ENCODE measurements at regions not wholly inside any gene's neighbourhood (a gene's known extent, or its start where the extent isn't known, plus 50 kb on each side); places are given as distances from the start of the nearest gene placed in this dataset.

GRCh38 chr4:33283818-33284217 is 2563.6 kb downstream of the PCDH7 start:
- Histone ChIP-seq H3K36me3 (no peaks in the 10 kb centered on the region), H3K4me1 (no peaks in the 10 kb centered on the region), H3K9me3 (no peaks in the 10 kb centered on the region), H3K27me3 (no peaks in the 10 kb centered on the region), H3K4me3 (no peak overlapping the region), H3K27ac (no peak overlapping the region)
- intact Hi-C loops (cut with DNase I), result no loop called here
- DNase-seq, result no peak
- no peak for ATAC-seq
- TF ChIP-seq POLR2A (IDR thresholded peaks at IDR 0.05) (no peak), CTCF (IDR thresholded peaks at IDR 0.05) (no peak)
- WGBS (ENCODE audit: insufficient coverage, low coverage, low lambda C conversion rate, missing lambda C conversion rate), result 53% methylated on average over 1 of the region's 1 CpG

- TF ChIP-seq CTCF (IDR thresholded peaks at IDR 0.05) (no peak), POLR2A (IDR thresholded peaks at IDR 0.05) (no peak)
- no peaks in the 10 kb centered on the region for H3K4me1 ChIP-seq
- DNase-seq (no peak), ATAC-seq (no peak)
- no peak overlapping the region for H3K27ac ChIP-seq
- intact Hi-C loops (cut with DNase I), result no loop called here
- H3K4me3 ChIP-seq, result no peak overlapping the region
- no peaks in the 10 kb centered on the region for H3K27me3 ChIP-seq
- WGBS (ENCODE audit: insufficient coverage, low coverage, low lambda C conversion rate, missing lambda C conversion rate), result 30% methylated on average over 3 of the region's 3 CpGs
- H3K9me3 ChIP-seq, result no peaks in the 10 kb centered on the region
- H3K36me3 ChIP-seq, result no peaks in the 10 kb centered on the region
Observed at GRCh38 chr4:33296876-33297455, 2576.8 kb downstream of the PCDH7 start.

- Histone ChIP-seq H3K4me1 (no peaks in the 10 kb centered on the region), H3K27ac (no peak overlapping the region), H3K9me3 (peaks cover 0 to 5% (median 0%) of the 10 kb centered on the region in 4 donors), H3K4me3 (no peak overlapping the region), H3K27me3 (no peaks in the 10 kb centered on the region), H3K36me3 (no peaks in the 10 kb centered on the region)
- WGBS (ENCODE audit: insufficient coverage, low coverage, low lambda C conversion rate, missing lambda C conversion rate), result 35% methylated on average over 2 of the region's 2 CpGs
- no peak for TF ChIP-seq POLR2A (IDR thresholded peaks at IDR 0.05)
- no peak for TF ChIP-seq CTCF (IDR thresholded peaks at IDR 0.05)
- DNase-seq (no peak), ATAC-seq (no peak)
- intact Hi-C loops (cut with DNase I), result no loop called here
Observed at GRCh38 chr4:33302321-33302720, 2582.2 kb downstream of the PCDH7 start.

GRCh38 chr4:33306131-33306530 is 2586.0 kb downstream of the PCDH7 start:
- no peaks in the 10 kb centered on the region for H3K4me1 ChIP-seq
- TF ChIP-seq POLR2A (IDR thresholded peaks at IDR 0.05) (no peak), CTCF (IDR thresholded peaks at IDR 0.05) (no peak)
- H3K27ac ChIP-seq, result no peak overlapping the region
- WGBS (ENCODE audit: insufficient coverage, low coverage, low lambda C conversion rate, missing lambda C conversion rate), result no CpG with 5 or more reads among the region's 2 CpGs
- no peaks in the 10 kb centered on the region for H3K27me3 ChIP-seq
- intact Hi-C loops (cut with DNase I), result no loop called here
- H3K4me3 ChIP-seq, result no peak overlapping the region
- H3K9me3 ChIP-seq, result peaks cover 0 to 5% (median 0%) of the 10 kb centered on the region in 4 donors
- DNase-seq, result no peak
- no peak for ATAC-seq
- no peaks in the 10 kb centered on the region for H3K36me3 ChIP-seq

DNA sequence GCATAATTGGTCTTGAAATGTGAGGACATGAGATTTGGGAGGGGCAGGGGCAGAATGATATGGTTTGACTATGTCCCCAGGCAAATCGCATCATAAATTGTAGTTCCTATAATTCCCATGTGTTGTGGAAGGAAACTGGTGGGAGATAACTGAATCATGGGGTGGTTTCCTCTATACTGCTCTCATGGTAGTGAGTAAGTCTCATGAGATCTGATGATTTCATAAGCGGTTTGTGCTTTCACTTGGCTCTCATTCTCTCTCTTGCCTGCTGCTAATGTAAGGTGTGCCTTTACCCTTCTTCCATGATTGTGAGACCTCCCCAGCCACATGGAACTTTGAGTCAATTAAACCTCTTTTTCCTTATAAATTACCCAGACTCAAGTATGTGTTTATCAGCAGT is 2595.9 kb downstream of the PCDH7 start:
- Histone ChIP-seq H3K36me3 (no peaks in the 10 kb centered on the region), H3K4me1 (no peaks in the 10 kb centered on the region), H3K27ac (no peak overlapping the region), H3K27me3 (no peaks in the 10 kb centered on the region), H3K9me3 (no peaks in the 10 kb centered on the region), H3K4me3 (no peak overlapping the region)
- TF ChIP-seq POLR2A (IDR thresholded peaks at IDR 0.05) (no peak), CTCF (IDR thresholded peaks at IDR 0.05) (no peak)
- WGBS (ENCODE audit: insufficient coverage, low coverage, low lambda C conversion rate, missing lambda C conversion rate), result 69% methylated on average over 2 of the region's 2 CpGs
- DNase-seq (no peak), ATAC-seq (no peak)
- intact Hi-C loops (cut with DNase I), result no loop called here

All from right lobe of liver (tissue), 6 donors.